ENCODE measurements at regions not wholly inside any gene's neighbourhood (a gene's known extent, or its start where the extent isn't known, plus 50 kb on each side); places are given as distances from the start of the nearest gene placed in this dataset.

DNA sequence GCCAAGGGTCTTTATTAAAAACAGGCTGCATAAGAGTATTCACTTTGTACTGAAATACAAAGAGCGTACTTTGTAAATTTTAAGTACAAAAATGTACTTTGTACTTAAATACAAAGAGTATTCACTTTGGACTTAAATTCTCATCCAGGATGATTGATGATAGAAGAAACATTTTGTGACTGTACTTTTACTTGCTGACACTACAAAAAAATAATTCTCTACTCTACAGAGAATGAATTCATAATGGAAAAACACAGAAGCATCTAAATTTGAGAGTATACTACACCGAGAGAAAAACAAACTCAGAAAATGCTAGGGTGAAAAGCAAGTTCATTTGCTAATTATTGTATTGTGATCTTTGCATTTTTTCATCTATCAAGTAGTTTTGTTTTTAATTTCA lies 54.4 kb upstream of the STXBP5 start:
- TF ChIP-seq, protein P1, sequence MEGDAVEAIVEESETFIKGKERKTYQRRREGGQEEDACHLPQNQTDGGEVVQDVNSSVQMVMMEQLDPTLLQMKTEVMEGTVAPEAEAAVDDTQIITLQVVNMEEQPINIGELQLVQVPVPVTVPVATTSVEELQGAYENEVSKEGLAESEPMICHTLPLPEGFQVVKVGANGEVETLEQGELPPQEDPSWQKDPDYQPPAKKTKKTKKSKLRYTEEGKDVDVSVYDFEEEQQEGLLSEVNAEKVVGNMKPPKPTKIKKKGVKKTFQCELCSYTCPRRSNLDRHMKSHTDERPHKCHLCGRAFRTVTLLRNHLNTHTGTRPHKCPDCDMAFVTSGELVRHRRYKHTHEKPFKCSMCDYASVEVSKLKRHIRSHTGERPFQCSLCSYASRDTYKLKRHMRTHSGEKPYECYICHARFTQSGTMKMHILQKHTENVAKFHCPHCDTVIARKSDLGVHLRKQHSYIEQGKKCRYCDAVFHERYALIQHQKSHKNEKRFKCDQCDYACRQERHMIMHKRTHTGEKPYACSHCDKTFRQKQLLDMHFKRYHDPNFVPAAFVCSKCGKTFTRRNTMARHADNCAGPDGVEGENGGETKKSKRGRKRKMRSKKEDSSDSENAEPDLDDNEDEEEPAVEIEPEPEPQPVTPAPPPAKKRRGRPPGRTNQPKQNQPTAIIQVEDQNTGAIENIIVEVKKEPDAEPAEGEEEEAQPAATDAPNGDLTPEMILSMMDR (CRISPR knock-in tag; IDR thresholded peaks at IDR 0.05): no peak
- TF ChIP-seq RAD21 (CRISPR knock-in tag; IDR thresholded peaks at IDR 0.05): no peak
- no peak for TF ChIP-seq ELF4 (CRISPR knock-in tag; IDR thresholded peaks at IDR 0.05; ENCODE audit: borderline replicate concordance)
- TF ChIP-seq PAX8 (CRISPR knock-in tag; IDR thresholded peaks at IDR 0.05; ENCODE audit: borderline replicate concordance): no peak
- TF ChIP-seq ZNF709 (CRISPR knock-in tag; IDR thresholded peaks at IDR 0.05): no peak
- TF ChIP-seq, protein P2, sequence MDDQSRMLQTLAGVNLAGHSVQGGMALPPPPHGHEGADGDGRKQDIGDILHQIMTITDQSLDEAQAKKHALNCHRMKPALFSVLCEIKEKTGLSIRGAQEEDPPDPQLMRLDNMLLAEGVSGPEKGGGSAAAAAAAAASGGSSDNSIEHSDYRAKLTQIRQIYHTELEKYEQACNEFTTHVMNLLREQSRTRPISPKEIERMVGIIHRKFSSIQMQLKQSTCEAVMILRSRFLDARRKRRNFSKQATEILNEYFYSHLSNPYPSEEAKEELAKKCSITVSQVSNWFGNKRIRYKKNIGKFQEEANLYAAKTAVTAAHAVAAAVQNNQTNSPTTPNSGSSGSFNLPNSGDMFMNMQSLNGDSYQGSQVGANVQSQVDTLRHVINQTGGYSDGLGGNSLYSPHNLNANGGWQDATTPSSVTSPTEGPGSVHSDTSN (CRISPR knock-in tag; IDR thresholded peaks at IDR 0.05; ENCODE audit: borderline replicate concordance): no peak
- no peak for TF ChIP-seq SMC3 (IDR thresholded peaks at IDR 0.05; ENCODE audit: low read length)
- TF ChIP-seq ZBTB8A (CRISPR knock-in tag; IDR thresholded peaks at IDR 0.05; ENCODE audit: borderline replicate concordance, low read depth): no peak
- no peak for TF ChIP-seq BHLHE40 (IDR thresholded peaks at IDR 0.05; ENCODE audit: low read length)
- no peak for TF ChIP-seq KDM5A (IDR thresholded peaks at IDR 0.05; ENCODE audit: borderline replicate concordance, low read length)
